ENCODE measurements at regions not wholly inside any gene's neighbourhood (a gene's known extent, or its start where the extent isn't known, plus 50 kb on each side); places are given as distances from the start of the nearest gene placed in this dataset.

- H3K27ac ChIP-seq (ENCODE audit: low read depth, low read length), result no peak overlapping the region
These were observed 557.5 kb upstream of the NOX3 start for GRCh38 chr6:156013155-156013554.

GRCh38 chr6:156009656-156010055, 554.0 kb upstream of the NOX3 start:
- 82 to 89% (median 83%) methylated on average over 1 of the region's 1 CpG for WGBS, 3 donors
- no peak overlapping the region for H3K27ac ChIP-seq (ENCODE audit: low read depth, low read length)

More at GRCh38 chr6:156013155-156013554, 557.5 kb upstream of the NOX3 start:
- WGBS, 3 donors, result 38 to 69% (median 63%) methylated on average over 4 of the region's 4 CpGs

GRCh38 chr6:156004796-156005195, 549.2 kb upstream of the NOX3 start:
- no peak overlapping the region for H3K27ac ChIP-seq (ENCODE audit: low read depth, low read length)
- WGBS, 3 donors, result 72 to 76% (median 72%) methylated on average over 2 of the region's 2 CpGs

- 74 to 93% (median 80%) methylated on average over 1 of the region's 1 CpG for whole genome bisulfite sequencing, 3 donors
These were observed 540.5 kb upstream of the NOX3 start for GRCh38 chr6:155996151-155996550.

GRCh38 chr6:155995281-155995680, 539.6 kb upstream of the NOX3 start:
- H3K27ac ChIP-seq (ENCODE audit: low read depth, low read length), result no peak overlapping the region
- 69 to 82% (median 71%) methylated on average over 4 of the region's 4 CpGs for WGBS, 3 donors

More at GRCh38 chr6:155996151-155996550, 540.5 kb upstream of the NOX3 start:
- H3K27ac ChIP-seq (ENCODE audit: low read depth, low read length), result no peak overlapping the region

GRCh38 chr6:155994086-155994485, 538.4 kb upstream of the NOX3 start:
- 73 to 85% (median 77%) methylated on average over 7 of the region's 7 CpGs for WGBS, 3 donors
- H3K27ac ChIP-seq (ENCODE audit: low read depth, low read length), result no peak overlapping the region

GRCh38 chr6:155993240-155993639, 537.6 kb upstream of the NOX3 start:
- H3K27ac ChIP-seq (ENCODE audit: low read depth, low read length), result no peak overlapping the region
- WGBS, 3 donors, result 69 to 71% (median 69%) methylated on average over 6 of the region's 6 CpGs

- 43 to 67% (median 52%) methylated on average over 3 of the region's 3 CpGs for WGBS, 3 donors
- no peak overlapping the region for H3K27ac ChIP-seq (ENCODE audit: low read depth, low read length)
These were observed 530.1 kb upstream of the NOX3 start for GRCh38 chr6:155985660-155986138.

- no peak overlapping the region for H3K27ac ChIP-seq (ENCODE audit: low read depth, low read length)
These were observed 525.1 kb upstream of the NOX3 start for GRCh38 chr6:155980768-155981079.

- no peak overlapping the region for H3K27ac ChIP-seq (ENCODE audit: low read depth, low read length)
- WGBS, 3 donors, result 39 to 58% (median 57%) methylated on average over 5 of the region's 5 CpGs
These were observed 524.6 kb upstream of the NOX3 start for GRCh38 chr6:155980014-155980767.

- 92 to 97% (median 95%) methylated on average over 8 of the region's 8 CpGs for WGBS, 3 donors
These were observed 519.9 kb upstream of the NOX3 start for GRCh38 chr6:155975506-155975905.

GRCh38 chr6:155974811-155975323, 519.2 kb upstream of the NOX3 start:
- H3K27ac ChIP-seq (ENCODE audit: low read depth, low read length), result no peak overlapping the region
- 71 to 88% (median 83%) methylated on average over 9 of the region's 9 CpGs for WGBS, 3 donors

More at GRCh38 chr6:155975506-155975905, 519.9 kb upstream of the NOX3 start:
- no peak overlapping the region for H3K27ac ChIP-seq (ENCODE audit: low read depth, low read length)

GRCh38 chr6:155974359-155974758, 518.7 kb upstream of the NOX3 start:
- no peak overlapping the region for H3K27ac ChIP-seq (ENCODE audit: low read depth, low read length)
- WGBS, 3 donors, result 91 to 96% (median 91%) methylated on average over 17 of the region's 17 CpGs

- WGBS, 3 donors, result 65 to 75% (median 72%) methylated on average over 7 of the region's 7 CpGs
- no peak overlapping the region for H3K27ac ChIP-seq (ENCODE audit: low read depth, low read length)
These were observed 515.5 kb upstream of the NOX3 start for GRCh38 chr6:155970876-155971708.

- no peak overlapping the region for H3K27ac ChIP-seq (ENCODE audit: low read depth, low read length)
These were observed 514.8 kb upstream of the NOX3 start for GRCh38 chr6:155970472-155970871.

GRCh38 chr6:155968921-155969320, 513.3 kb upstream of the NOX3 start:
- 80 to 96% (median 88%) methylated on average over 1 of the region's 1 CpG for WGBS, 3 donors
- no peak overlapping the region for H3K27ac ChIP-seq (ENCODE audit: low read depth, low read length)

GRCh38 chr6:155967322-155967721, 511.7 kb upstream of the NOX3 start:
- no peak overlapping the region for H3K27ac ChIP-seq (ENCODE audit: low read depth, low read length)

GRCh38 chr6:155964544-155964943, 508.9 kb upstream of the NOX3 start:
- WGBS, 3 donors, result 61 to 73% (median 68%) methylated on average over 2 of the region's 2 CpGs

More at GRCh38 chr6:155967322-155967721, 511.7 kb upstream of the NOX3 start:
- WGBS, 3 donors, result 69 to 87% (median 79%) methylated on average over 3 of the region's 3 CpGs

GRCh38 chr6:155962276-155962675, 506.6 kb upstream of the NOX3 start:
- 60 to 85% (median 78%) methylated on average over 1 of the region's 1 CpG for WGBS, 3 donors
- H3K27ac ChIP-seq (ENCODE audit: low read depth, low read length), result no peak overlapping the region

More at GRCh38 chr6:155964544-155964943, 508.9 kb upstream of the NOX3 start:
- H3K27ac ChIP-seq (ENCODE audit: low read depth, low read length), result no peak overlapping the region
